ENCODE measurements at regions not wholly inside any gene's neighbourhood (a gene's known extent, or its start where the extent isn't known, plus 50 kb on each side); places are given as distances from the start of the nearest gene placed in this dataset.

DNA sequence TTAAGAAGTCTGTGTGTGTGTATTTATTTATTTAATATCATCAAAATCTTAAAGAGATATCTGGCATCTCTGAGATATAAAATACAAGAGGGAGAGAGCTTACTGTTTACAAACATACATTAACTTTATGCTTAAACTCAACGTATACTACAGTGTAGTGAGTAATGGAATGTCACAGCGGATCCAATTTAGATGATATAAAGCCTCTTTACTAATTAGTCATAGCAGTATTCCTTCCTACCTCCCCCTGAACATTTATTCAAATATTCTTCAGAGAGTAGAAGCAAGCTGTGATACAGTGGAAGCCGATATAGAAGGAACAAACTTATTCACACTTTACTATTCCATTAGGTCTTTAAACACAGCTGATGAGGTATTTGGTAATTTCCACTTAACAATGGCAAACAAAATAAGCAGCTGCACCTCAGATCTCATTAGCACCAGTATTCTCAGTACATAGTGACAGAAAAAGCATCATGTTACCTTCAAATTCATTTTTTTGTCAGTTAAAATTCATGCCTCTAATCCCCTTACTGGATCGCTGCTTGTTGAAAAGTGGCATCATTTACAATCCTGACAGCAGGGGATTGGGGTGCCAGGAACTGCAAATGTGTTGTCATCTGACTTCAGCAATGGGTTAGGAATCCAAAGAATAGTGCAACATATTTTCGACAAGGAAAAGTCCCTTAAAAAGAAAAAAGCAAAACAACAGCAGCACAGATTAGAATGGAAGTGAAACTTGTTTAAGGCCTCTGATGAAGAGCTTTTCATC is 658.7 kb upstream of the EPHA5 start:
- Histone ChIP-seq H3K4me3 (ENCODE audit: low read length) (no peak overlapping the region), H3F3A (ENCODE audit: control insufficient read depth, insufficient read depth) (no peaks in the 10 kb centered on the region), H3K79me2 (ENCODE audit: control insufficient read depth, low read length) (no peaks in the 10 kb centered on the region), H3K9me3 (ENCODE audit: control insufficient read depth, insufficient read depth, low read length) (no peaks in the 10 kb centered on the region), H3K27ac (ENCODE audit: low read depth, low read length) (no peak overlapping the region), H3K27me3 (ENCODE audit: control insufficient read depth, low read length) (no peaks in the 10 kb centered on the region), H3K9me2 (replicated peaks; ENCODE audit: control insufficient read depth, low read length) (no peaks in the 10 kb centered on the region), H3K4me2 (ENCODE audit: low read length) (no peak overlapping the region), H4K20me1 (ENCODE audit: control insufficient read depth, insufficient read depth, low read depth, low read length) (no peaks in the 10 kb centered on the region), H3K36me3 (ENCODE audit: control insufficient read depth, low read length) (no peaks in the 10 kb centered on the region), H3K4me1 (ENCODE audit: control insufficient read depth, low read length) (no peaks in the 10 kb centered on the region)
- TF ChIP-seq EZH2phosphoT487 (IDR thresholded peaks at IDR 0.05; ENCODE audit: borderline replicate concordance, low read length): no peak
- TF ChIP-seq, protein P1, sequence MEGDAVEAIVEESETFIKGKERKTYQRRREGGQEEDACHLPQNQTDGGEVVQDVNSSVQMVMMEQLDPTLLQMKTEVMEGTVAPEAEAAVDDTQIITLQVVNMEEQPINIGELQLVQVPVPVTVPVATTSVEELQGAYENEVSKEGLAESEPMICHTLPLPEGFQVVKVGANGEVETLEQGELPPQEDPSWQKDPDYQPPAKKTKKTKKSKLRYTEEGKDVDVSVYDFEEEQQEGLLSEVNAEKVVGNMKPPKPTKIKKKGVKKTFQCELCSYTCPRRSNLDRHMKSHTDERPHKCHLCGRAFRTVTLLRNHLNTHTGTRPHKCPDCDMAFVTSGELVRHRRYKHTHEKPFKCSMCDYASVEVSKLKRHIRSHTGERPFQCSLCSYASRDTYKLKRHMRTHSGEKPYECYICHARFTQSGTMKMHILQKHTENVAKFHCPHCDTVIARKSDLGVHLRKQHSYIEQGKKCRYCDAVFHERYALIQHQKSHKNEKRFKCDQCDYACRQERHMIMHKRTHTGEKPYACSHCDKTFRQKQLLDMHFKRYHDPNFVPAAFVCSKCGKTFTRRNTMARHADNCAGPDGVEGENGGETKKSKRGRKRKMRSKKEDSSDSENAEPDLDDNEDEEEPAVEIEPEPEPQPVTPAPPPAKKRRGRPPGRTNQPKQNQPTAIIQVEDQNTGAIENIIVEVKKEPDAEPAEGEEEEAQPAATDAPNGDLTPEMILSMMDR (IDR thresholded peaks at IDR 0.05; ENCODE audit: low read depth, low read length, poor library complexity, severe bottlenecking): no peak

DNA sequence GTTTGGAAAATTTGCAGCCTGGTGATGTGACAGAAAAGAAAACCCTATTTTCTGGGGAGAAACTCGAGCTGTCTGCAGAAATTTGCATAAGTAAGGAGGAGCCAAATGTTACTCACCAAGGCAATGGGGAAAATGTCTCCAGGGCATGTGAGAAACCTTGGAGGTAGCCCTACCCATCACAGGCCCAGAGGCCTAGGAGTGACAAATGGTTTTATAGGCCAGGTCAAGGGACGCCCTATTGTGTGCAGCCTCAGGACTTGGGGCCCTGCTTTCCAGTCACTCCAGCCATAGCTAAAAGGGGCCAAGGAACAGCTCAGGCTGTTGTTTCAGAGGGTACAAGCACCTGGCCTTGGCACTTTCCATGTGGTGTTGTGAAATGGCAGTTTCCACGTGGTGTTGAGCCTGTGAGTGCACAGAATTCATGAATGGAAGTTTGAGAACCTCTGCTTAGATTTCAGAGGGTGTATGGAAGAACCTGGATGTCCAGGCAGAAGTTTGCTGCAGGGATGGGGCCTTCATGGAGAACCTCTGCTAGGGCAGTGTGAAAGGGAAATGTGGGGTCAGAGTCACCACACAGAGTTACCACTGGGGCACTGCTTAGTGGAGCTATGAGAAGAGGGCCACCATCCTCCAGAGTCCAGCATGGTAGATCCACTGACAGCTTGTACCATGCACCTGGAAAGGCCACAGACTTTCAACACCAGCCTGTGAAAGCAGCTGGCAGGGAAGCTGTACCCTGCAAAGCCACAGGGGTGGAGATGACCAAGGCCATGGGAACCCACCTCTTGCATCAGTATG is 637.6 kb upstream of the EPHA5 start:
- Histone ChIP-seq H3K4me2 (ENCODE audit: low read length) (no peak overlapping the region), H3K27me3 (ENCODE audit: control insufficient read depth, low read length) (no peaks in the 10 kb centered on the region), H3K9me3 (ENCODE audit: control insufficient read depth, insufficient read depth, low read length) (no peaks in the 10 kb centered on the region; the same call in 1 of the 2 replicates), H3F3A (ENCODE audit: control insufficient read depth, insufficient read depth) (no peaks in the 10 kb centered on the region), H3K27ac (ENCODE audit: low read depth, low read length) (no peak overlapping the region), H3K4me3 (ENCODE audit: low read length) (no peak overlapping the region), H3K4me1 (ENCODE audit: control insufficient read depth, low read length) (no peaks in the 10 kb centered on the region), H4K20me1 (ENCODE audit: control insufficient read depth, insufficient read depth, low read depth, low read length) (no peaks in the 10 kb centered on the region), H3K79me2 (ENCODE audit: control insufficient read depth, low read length) (no peaks in the 10 kb centered on the region), H3K36me3 (ENCODE audit: control insufficient read depth, low read length) (no peaks in the 10 kb centered on the region), H3K9me2 (replicated peaks; ENCODE audit: control insufficient read depth, low read length) (no peaks in the 10 kb centered on the region)
- TF ChIP-seq EZH2phosphoT487 (IDR thresholded peaks at IDR 0.05; ENCODE audit: borderline replicate concordance, low read length): no peak
- TF ChIP-seq, protein P1 (IDR thresholded peaks at IDR 0.05; ENCODE audit: low read depth, low read length, poor library complexity, severe bottlenecking): no peak

DNA sequence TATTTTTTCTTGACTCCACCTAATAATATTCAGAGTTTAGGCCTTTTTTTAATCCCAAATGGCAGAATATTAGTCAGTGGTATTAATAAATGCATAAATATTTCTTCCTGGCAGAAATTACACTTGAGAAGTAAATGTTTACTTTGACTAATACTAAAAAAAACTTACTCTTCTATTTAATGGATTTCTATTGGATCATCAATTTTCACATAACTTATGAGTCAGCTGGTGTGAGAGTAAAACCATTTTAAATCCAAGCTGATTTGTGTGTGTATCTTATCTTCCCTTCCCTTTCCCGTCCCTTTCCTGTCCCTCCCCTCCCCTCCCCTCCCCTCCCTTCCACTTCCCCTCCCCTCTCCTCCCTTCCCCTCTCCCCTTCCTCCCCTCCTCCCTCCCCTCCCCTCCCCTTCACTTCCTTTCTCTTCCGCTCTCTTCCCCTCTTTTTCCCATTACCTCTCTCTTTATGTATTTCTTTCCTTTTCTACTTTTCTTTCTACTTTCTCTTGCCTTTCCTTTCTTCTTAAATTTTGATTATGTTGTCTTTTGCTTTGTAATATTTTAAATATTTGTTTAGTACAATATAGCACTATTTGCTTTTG is 630.1 kb upstream of the EPHA5 start:
- Histone ChIP-seq H3K9me2 (replicated peaks; ENCODE audit: control insufficient read depth, low read length) (no peaks in the 10 kb centered on the region), H3K4me3 (ENCODE audit: low read length) (no peak overlapping the region), H3K27ac (ENCODE audit: low read depth, low read length) (no peak overlapping the region), H3K36me3 (ENCODE audit: control insufficient read depth, low read length) (no peaks in the 10 kb centered on the region), H4K20me1 (ENCODE audit: control insufficient read depth, insufficient read depth, low read depth, low read length) (no peaks in the 10 kb centered on the region), H3K27me3 (ENCODE audit: control insufficient read depth, low read length) (no peaks in the 10 kb centered on the region), H3K4me1 (ENCODE audit: control insufficient read depth, low read length) (no peaks in the 10 kb centered on the region), H3F3A (ENCODE audit: control insufficient read depth, insufficient read depth) (no peaks in the 10 kb centered on the region), H3K79me2 (ENCODE audit: control insufficient read depth, low read length) (no peaks in the 10 kb centered on the region), H3K4me2 (ENCODE audit: low read length) (no peak overlapping the region), H3K9me3 (ENCODE audit: control insufficient read depth, insufficient read depth, low read length) (no peaks in the 10 kb centered on the region)
- TF ChIP-seq, protein P1 (IDR thresholded peaks at IDR 0.05; ENCODE audit: low read depth, low read length, poor library complexity, severe bottlenecking): no peak
- no peak for TF ChIP-seq EZH2phosphoT487 (IDR thresholded peaks at IDR 0.05; ENCODE audit: borderline replicate concordance, low read length)
